ENCODE measurements at regions not wholly inside any gene's neighbourhood (a gene's known extent, or its start where the extent isn't known, plus 50 kb on each side); places are given as distances from the start of the nearest gene placed in this dataset.
"Not testable (repeated sequence)": the region's sequence is repeated elsewhere in the genome, so short reads cannot be mapped to it uniquely, and the experiment has no call there.

DNA sequence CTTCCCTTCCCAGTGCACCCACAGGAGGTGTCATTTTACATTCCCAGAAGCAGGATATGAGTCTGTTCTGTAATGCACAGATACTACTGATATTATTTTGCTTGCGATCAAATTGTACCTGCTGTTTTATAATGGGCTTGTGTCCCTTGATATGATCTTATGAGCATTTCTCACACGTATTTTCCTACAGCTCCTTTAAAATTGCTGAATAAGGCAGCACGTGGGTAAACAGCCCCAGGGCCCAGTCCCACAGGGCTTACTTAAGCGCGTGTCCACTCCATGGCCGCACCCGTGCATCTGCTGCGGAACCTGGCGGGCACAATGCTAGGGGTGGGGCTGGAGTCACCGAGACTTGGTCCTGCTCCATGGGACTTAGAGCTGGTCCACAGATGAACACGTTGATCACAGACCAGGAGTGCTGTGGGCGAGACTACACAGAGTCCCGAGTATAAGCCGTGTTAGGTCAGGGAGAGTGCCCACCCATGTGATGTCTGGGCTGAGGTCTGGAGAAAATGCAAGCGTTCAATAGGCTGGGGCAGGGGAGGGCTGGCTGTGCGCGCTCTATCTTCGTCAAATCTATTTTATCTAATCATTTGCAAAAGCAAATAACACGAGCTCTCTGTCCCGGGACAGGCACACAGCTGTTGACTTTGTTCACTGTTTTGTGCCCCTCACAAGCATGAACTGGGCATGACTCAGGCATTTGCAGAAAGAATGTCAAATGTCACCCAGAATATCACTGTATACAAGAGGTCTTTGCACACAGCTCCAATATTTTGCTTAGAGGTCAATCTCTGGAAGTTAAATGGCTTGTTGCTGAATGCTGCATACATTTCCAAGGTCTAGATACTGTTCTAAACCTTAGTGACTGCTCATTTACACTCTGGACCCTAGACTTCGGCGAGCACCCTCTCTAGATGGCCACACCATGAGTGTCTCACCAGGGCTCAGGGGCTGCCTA is 119.3 kb downstream of the CRYAA start:
- DNase-seq (ENCODE audit: low read depth), result no peak

DNA sequence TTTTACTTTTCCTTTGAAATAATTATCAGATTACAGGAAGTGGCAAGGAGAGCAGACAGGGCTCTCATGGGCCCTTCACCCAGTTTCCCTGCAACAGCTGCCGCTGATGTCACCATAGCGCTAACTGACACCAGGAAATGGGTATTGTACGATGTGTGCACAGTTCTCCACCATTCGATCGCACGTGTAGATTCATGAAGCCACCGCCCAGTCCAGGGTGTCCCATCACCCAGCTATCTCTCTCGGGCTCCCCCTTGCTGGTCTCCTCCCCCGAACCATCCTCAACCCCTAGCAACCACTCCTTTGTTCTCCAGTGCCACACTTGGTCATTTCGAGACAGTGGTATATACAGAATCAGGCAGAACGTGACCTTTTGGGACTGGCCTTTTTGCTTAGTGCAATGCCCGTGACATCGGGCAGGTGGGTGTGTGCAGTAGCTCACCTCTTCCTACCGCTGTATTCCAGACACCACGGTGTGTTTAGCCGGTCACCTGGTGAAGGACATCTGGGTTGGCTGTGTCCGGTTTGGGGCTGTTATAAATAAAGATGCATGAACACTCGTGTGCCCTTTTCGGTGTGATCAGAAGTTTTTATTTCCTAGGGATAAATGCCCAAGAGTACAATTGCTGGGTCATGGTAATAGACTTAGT is 118.4 kb downstream of the CRYAA start:
- no peak for DNase-seq (ENCODE audit: low read depth)

DNA sequence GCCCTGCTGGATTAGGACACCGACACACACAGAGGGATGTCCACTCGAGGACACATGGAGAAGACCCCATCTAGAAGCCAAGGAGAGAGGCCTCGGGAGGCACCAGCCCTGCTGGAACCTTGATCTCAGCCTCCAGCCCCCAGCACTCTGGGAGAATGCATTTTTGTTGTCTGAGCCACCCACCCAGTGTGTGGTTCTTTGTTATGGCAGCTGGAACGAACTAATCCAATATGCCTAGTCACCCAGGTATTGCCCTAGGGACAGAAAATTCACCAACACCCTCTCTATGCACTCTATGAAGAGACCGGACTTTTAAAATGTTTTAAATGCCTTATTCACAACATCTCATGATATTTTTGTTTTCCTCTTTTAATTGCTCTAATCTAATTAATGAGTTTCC is 117.4 kb downstream of the CRYAA start:
- DNase-seq (ENCODE audit: low read depth), result no peak

DNA sequence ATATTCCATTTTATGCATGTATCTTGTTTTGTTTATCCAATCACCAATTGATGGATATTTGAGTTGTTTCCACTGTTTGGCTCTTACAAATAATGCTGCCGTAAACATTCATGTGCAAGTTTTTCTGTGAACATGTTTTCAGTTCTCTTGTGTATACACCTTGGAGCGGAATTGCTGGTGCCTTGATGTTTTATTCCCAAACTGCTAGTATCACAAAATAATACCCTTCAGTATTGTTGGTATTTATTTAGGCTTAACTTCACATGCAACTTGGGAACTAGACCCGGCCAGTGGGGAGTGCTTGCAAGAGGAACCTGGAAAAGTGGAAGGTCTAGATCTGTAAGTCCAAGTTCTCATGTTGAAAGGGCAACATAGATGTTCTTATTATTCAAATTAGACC is 115.9 kb downstream of the CRYAA start:
- no peak for DNase-seq (ENCODE audit: low read depth)

DNA sequence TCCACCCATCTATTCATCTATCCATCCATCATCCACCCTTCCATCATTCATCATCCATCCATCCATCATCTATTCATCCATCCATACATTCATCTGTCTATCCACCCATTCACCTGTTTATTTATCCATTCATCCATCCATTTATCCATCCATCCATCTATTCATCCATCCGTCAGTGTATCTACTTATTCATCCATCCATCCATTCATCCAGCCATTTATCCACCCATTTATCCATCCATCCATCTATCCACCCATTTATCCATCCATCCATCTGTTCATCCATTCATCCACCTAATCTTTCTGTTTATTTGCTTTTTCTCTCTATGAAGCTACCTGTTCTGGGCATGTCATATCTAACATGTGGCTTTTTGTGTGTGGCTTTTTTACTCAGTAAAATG is 115.4 kb downstream of the CRYAA start:
- no peak for DNase-seq (ENCODE audit: low read depth)

DNA sequence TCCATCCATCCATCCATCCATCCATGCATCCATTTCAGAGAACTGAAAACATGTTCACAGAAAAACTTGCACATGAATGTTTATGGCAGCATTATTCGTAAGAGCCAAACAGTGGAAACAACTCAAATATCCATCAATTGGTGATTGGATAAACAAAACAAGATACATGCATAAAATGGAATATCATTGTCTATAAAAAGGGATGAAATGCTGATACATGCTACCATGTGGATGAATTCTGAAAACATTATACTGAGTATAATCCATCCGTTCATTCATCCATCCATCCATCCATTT is 115.1 kb downstream of the CRYAA start:
- not testable (repeated sequence) for DNase-seq (ENCODE audit: low read depth)

DNA sequence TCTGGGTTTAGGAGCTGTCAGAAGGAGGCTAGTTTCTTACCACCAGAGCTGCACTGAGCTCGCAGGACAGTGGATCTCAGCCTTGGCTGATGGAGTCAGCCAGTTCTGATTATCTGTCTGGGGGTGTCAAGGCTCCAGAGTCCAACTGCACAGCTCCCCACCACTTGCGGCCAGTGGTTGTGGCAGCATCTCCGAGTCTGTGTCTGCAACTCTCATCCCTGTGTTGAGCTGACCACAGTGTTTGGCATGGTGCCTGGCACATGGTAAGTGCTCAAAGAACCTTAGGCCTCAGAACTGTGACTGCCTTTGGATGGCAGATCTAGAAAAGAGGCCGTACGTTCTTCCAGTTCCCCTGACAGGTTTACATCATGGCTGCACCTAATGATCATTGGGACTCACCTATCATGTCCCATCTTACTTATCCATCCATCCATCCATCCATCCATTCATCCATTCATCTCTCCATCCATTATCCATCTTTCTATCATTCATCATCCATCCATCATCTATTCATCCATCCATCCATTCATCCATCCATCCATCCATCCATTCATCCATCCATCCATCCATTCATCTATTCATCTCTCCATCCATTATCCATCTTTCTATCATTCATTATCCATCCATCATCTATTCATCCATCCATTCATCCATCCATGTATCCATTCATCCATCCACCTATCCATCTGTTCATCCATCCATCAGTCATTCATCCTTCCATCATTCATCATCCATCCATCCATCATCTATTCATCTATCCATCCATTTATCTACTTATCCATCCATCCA is 114.5 kb downstream of the CRYAA start:
- DNase-seq (ENCODE audit: low read depth), result no peak

DNA sequence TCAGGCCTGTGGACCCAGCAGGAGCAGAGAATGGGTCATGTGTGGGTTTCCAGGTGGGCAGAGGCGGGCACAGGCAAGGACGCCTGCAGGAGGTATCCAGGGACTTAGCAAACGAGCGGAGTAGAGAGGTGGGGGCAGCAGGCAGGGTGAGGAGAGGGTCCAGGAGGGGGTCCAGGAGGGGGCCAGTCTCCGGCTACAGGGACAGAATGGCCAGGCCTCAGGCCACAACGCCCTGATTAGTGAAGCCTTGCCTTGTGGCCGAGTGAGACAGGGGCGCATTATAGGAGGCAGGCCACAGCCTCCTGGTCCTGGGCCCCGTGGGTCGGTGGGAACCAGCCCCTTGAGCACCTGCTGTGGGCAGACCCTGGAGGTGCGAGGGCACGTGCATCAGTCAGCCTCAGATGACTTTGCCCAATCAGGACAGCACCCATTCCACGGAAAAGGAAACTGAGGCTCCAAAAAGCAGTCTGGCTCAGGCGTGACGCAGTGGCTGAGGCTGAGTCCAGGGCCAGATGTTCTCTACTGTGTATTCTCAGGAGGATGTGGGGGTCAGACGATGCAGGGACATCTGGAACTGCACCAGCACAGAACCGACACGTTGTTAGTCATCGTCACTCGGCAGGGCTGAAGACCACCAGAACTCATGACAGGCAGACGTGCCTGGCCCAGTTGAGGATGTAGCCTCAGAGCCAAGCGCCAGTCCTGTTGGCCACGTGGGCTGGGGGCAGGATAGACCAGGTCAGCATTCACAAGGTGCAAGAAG is 113.7 kb downstream of the CRYAA start:
- DNase-seq (ENCODE audit: low read depth), result no peak

DNA sequence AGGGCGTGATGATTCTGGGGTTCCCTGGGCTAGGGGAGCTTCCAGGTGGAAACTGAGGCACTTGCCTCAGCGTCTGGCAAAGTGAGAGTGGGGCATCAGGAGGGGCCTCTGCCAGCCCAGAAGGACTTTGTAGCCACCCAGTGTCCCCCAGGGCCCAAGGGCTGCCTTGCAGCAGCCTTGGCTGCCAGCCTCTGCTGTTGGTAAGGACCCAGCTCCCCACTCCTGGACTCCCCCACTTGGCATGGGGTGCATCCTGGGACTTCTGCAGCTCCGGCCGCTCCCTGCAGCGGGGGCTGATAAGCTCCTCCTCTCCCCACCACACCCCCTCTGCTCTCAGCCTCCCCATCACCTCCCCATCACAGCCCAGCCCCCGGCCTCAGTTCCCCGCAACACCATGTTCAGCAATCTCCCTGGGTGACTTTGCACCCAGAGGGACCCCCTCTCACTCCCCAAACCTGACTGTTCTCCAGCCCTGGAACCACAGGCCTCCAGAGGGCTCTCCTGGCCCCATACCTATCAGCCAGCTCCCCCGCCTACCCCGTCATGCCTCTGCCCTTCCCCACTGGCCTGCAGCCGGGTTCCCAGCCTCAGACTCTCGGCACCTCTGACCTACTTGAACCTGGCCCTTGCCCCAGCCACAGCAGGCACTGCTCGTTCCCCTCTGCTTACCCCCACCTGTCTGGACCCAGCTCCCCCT is 113.0 kb downstream of the CRYAA start:
- no peak for DNase-seq (ENCODE audit: low read depth)

DNA sequence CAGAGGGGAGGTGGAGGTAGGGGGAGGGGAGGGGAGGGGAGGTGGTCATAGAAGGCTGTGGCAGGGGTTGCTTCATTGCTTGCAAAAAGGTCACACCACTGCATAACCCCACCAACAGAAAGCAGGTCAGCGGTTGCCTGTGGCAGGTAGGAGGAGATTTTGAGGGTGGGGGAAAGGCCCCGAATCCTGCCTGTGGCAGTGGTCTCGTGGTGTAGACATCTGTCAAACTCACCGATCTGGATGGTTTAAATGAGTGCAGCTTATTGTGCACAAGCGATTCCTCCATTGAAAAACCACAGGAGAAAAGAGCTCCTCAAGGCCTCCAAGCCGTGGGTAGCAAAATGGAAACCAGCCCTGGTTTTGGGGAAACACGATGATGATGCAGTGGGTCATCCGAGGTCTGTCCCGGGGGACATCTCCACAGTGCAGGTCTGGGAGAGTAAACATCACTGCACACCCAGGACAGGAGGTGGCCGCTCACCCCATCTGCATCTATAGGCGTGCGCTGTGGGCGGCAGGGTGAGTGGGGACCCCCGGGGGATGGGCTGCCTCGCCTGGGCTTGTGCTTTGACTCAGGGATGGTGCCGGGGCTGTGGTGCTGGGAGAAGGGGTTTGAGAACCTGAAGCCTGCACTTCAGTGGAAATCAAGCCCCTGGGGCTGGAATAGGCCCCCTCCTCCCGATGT is 112.3 kb downstream of the CRYAA start:
- no peak for DNase-seq (ENCODE audit: low read depth)

DNA sequence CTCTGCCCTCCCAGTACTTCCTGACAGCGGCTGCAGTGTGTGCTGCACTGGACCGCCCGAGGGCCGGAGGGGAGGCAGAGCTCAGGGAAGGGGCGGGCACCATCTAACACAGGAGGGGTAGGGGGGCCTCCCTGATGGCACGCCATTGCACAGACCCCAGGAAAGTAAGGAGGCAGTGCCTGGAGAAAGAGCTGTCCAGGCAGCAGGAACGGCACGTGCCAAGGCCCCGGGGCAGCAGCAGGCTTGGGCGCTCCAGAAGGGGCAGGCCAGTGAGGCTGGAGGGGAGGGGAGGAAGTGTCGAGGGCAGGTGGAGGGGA is 110.7 kb downstream of the CRYAA start:
- DNase-seq (ENCODE audit: low read depth), result no peak

DNA sequence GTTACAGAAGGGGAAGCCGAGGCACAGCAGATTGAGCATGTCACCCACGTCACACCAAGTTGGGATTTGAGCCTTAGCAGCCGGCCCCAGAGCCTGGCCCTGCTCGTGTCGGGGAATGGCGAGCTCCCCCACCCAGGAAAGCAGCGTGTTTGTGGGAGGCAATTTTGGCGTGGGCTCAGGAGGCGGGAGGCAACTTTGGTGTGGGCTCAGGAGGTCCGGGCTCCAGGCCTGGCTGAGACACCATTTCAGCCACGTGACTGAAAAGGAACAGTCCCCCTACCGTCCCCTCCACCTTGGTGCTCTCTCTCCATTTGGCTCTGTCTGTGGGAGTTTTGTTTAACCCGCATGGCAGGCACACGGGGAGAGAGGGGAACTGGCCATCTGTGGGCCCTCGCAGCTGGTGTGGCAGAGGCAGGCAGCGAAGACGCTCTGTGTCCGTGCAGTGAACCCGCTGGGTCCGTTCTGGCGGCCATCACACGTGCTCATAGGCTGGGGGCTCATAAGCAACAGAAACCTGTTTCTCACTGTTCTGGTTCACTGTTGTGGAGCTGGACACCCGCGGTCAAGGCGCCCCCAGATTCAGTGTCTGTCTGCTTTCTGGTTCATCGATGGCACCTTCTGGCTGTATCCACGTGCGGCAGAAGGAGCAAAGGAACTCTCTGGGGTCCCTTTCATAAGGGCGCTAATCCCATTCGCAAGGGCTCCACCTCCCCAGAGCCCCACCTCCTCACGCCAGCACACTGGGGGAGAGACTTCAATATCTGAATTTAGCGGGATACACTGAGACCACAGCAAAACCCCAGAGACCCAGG is 110.2 kb downstream of the CRYAA start:
- DNase-seq (ENCODE audit: low read depth), result no peak

DNA sequence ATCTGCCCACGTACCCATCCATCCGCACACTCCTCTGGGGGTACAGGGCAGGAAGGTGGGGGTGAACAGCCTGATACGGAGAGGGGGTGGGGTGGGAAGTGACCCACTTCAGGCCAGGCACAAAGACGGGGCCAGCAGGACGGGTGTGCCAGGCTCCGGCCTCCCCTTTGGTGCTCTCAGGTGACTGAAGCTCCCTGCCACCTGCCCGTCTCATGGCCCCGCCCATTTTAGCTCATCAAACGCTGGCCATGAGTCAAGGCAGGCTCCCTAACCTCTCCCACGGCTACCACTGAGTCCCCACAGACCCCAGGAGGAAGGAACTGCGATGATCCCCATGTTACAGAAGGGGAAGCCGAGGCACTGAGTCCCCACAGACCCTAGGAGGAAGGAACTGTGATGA is 109.6 kb downstream of the CRYAA start:
- DNase-seq (ENCODE audit: low read depth), result no peak

DNA sequence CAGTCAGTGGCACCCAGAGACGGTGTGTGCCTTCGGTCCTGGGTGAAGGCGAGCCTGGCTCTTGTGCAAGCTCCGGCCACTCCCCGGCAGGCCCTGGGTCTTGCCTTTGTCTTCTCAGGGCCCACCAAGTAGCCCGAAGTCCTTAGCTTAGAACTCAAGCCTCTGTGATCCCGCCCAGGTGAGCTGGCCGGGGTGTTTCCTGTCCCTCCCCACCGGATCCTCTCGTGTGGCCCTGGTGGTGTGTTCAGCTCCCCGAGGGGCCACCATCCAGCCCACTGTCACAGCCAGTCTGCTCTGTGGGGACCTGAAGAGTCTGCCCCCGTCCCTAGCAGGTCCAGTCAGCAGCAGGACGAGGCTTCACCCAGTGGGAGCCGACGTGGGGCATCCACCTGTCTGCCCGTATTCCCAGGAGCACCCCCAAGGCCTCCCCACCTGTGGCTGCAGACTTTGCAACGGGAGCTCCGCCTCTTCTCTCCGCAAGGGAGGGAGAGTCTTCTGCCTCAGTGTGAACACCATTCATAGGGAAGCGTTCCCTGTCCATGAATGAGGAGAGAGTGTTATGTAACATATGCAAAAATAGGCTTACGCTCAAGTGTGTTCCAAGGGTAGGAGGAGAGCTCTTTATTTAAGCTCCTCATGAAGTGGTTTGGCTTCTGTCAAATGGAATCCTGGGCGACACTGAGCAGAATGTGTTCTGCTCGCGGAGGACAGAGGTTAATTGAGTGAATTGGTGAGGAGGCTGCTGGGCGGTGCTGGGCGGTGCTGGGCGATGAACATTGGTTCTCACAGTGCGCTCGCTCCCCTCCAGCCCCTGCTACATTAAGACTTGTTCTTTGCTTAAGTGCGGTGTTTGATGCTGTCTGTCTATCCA is 108.9 kb downstream of the CRYAA start:
- DNase-seq (ENCODE audit: low read depth), result no peak

DNA sequence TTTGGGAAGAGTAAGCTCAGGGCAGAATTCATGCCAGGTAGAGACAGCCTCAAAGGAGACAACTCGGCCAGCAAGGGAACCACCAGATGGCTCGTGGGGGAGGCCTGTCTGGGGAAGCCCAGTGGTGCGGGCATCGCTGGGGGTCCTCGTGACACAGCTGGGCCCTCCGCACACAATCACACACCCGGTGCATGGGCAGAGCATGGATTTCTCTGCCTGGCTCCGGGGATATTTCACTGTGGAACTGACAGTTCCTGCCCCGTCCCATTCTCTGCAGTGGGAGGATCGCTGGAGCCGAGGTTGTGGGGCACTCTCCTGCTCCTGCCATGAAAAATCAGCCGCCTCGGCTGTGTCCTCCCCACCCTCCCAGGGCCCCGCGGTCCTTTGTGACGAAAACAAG is 108.0 kb downstream of the CRYAA start:
- no peak for DNase-seq (ENCODE audit: low read depth)

DNA sequence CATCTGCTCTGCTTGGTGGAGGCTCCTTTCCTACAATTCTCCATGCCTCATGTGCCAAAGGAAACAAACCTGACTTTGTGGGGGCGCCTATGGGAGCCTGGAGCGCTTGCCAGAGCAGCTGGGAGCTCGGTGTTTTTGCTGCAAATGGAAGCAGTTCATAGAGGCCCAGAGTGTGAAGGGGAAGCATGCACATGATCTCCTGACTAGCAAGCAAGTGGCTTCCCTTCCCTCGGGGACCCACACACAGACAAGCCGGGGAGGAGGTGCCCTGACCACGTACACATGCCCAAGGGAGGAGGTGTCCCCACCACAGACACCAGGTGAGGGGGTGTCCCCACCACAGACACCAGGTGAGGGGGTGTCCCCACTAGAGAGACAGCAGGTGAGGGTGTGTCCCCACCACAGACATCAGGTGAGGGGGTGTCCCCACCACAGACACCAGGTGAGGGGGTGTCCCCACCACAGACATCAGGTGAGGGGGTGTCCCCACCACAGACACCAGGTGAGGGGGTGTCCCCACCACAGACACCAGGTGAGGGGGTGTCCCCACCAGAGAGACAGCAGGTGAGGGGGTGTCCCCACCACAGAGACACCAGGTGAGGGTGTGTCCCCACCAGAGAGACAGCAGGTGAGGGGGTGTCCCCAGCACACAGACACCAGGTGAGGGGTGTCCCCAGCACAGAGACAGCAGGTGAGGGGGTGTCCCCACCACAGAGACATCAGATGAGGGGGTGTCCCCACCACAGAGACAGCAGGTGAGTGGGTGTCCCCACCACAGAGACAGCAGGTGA is 106.8 kb downstream of the CRYAA start:
- no peak for DNase-seq (ENCODE audit: low read depth)

DNA sequence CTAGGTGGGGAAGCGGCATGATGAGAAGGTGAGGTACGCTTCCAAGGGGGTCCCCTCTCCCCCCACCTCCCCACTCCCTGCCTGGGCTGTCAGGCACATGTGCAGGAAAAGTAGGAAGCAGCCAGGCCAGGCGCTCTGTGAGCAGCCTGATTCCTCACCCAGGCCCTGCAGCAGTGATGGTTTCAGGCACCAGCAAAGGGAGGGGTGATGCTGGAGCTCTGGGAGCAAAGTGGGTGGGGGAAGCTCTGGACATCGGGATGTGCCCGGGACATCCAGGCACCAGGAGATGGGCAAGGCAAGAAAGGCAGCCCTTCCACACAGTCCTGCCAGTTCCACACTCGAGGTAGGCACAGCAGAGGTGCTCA is 106.1 kb downstream of the CRYAA start:
- no peak for DNase-seq (ENCODE audit: low read depth)

All from EH (cell line).